ENCODE measurements at regions not wholly inside any gene's neighbourhood (a gene's known extent, or its start where the extent isn't known, plus 50 kb on each side); places are given as distances from the start of the nearest gene placed in this dataset.

DNA sequence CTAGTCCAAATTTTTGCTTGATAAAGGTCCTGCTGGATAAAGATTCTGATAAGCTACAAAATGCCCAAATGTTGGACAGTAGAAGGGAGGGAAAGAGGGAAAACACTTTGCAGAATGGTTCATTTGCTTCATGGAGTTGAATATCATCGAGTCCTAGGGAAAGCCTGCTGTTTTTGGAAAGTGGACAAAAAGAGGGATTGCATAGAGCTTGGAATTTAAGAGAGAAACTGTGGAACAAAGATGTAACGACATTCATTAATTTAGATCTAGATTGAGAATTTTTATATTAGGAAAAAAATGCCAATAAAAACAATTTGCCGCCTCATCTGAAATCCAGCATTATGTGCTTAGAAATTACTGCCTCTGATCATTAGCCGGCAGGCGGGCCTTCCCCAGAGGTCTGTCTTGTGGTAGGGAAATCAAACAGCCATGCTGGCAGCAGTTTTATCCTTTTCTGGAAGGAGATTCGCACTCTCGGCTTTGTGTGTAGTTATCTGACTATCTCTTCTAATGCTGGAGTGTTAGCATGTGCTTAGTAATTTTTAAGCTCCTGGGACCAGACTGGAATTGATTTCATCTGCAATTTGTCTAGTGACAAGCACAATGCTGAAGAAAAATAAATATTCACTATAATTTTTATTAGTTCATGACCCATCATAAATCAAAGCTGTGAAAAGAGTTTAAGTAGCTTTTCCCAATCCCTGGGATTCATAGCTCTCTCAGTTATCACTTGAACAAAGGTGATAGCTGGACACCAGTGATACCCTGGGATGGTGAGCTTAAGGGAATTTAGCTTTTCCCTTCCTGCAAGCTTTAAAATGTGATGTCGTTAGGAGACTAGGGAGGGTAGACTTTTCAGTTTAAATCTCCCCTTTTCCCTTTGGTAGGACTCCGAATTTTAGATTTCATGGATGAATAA is 329.5 kb downstream of the PRL start:
- no peak for ATAC-seq (ENCODE audit: low FRiP score)
- TF ChIP-seq, protein P1, sequence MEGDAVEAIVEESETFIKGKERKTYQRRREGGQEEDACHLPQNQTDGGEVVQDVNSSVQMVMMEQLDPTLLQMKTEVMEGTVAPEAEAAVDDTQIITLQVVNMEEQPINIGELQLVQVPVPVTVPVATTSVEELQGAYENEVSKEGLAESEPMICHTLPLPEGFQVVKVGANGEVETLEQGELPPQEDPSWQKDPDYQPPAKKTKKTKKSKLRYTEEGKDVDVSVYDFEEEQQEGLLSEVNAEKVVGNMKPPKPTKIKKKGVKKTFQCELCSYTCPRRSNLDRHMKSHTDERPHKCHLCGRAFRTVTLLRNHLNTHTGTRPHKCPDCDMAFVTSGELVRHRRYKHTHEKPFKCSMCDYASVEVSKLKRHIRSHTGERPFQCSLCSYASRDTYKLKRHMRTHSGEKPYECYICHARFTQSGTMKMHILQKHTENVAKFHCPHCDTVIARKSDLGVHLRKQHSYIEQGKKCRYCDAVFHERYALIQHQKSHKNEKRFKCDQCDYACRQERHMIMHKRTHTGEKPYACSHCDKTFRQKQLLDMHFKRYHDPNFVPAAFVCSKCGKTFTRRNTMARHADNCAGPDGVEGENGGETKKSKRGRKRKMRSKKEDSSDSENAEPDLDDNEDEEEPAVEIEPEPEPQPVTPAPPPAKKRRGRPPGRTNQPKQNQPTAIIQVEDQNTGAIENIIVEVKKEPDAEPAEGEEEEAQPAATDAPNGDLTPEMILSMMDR (IDR thresholded peaks at IDR 0.05), result no peak
- no peak for DNase-seq (ENCODE audit: low spot score)

DNA sequence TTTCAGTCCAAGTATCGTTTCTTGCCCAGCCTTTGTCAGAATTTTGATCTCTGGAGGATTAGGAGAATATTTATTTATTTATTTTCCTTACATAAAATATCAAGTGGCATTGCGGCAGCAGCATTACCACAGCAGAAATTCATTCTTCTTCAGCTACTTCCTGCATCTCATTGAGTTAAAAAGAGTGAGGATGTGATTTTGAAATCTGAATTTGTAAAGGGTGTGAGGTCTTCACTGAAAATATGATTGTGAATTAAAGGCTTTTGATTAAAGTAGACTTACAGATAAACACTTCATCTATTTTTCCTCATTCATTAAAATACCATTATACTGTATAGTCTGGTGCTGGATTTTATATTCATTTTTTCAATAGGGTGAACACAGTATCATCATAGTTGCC is 328.4 kb downstream of the PRL start:
- TF ChIP-seq, protein P1 (IDR thresholded peaks at IDR 0.05), result no peak
- ATAC-seq (ENCODE audit: low FRiP score) (no peak), DNase-seq (ENCODE audit: low spot score) (no peak)

DNA sequence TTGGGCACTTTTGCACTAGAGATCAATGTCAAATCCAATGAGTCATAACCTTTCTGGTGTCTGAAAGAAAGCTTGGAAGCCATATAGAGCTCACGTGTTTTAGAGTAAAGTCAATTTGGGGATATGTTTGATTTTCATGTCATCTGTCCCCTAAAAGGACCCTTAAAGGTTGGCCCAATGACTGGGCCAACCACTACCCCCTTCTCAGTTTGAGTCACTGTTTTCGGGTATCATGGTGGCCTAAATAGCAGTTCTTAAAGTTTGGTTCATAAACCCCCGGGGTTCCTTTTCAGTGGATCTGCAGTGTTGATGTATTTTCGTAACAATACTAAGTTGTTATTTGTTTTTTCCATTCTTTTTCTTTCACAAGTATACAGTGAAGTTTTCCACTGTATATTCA is 327.6 kb downstream of the PRL start:
- DNase-seq (ENCODE audit: low spot score) (no peak), ATAC-seq (ENCODE audit: low FRiP score) (no peak)
- TF ChIP-seq, protein P1 (IDR thresholded peaks at IDR 0.05), result no peak

GRCh38 chr6:21970569-21971300 is 326.1 kb downstream of the PRL start:
- DNase-seq (ENCODE audit: low spot score) (no peak), ATAC-seq (ENCODE audit: low FRiP score) (no peak)
- TF ChIP-seq, protein P1 (IDR thresholded peaks at IDR 0.05), result no peak

DNA sequence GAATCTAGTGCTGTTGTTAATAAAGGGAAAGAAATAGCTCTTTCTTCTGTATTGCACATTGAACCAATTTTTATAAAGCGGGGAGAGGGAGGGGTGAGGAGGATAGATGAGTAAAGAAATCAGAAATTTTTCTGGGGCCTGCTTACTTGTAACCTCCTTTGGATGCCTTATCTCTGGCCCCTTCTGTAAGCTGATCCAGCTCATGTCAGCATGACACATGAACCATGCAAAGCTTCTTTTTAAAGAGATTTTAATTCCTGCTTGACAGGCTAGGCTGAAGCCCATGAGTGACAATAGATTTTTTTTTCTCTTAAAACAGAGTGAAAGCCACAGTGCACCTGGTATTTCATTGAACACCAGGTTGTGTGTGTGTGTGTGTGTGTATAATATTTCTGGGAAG is 325.3 kb downstream of the PRL start:
- TF ChIP-seq, protein P1 (IDR thresholded peaks at IDR 0.05), result no peak
- ATAC-seq (ENCODE audit: low FRiP score), result peak; percentile 57
- DNase-seq (ENCODE audit: low spot score), result no peak

DNA sequence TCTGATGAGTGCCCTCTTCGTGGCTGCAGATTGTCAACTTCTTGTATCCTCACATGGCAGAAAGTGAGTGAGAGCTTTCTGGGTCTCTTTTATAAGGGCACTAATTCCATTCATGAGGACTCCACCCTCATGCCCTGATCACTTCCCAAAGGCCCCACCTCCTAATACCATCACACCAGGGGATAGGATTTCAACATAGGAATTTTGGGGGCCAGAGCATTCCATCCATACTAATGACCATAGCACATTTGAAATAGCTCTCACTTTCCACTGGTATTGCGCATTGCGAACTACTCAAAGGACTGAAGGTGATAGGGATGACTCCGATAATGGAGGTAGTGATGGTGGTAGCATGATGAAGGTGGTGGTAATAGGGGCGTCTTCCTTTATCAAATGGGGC is 324.3 kb downstream of the PRL start:
- TF ChIP-seq, protein P1 (IDR thresholded peaks at IDR 0.05), result no peak
- DNase-seq (ENCODE audit: low spot score) (no peak), ATAC-seq (ENCODE audit: low FRiP score) (no peak)

Measured in omental fat pad (tissue), 3 donors.